Smooth muscle cell (in vitro differentiated cells): ENCODE measurements at regions not wholly inside any gene's neighbourhood (a gene's known extent, or its start where the extent isn't known, plus 50 kb on each side); places are given as distances from the start of the nearest gene placed in this dataset.
A peak's percentile ranks its signal among the peaks of the same experiment; 100 is the strongest.

Experiments used
- DNase-seq: peaks from one replicate; lab custom pipeline; 2025; ENCODE audit not compliant: unreplicated experiment; lab: John Stamatoyannopoulos, UW
- H2AFZ ChIP-seq: fragments of 200-600 bp; sonication (generic); 2 replicates; pipeline ENCODE4 v1.6.0; 2016; ENCODE audit warnings: antibody characterized with exemption, low read depth, mild to moderate bottlenecking
- H3F3A ChIP-seq: fragments of 200-600 bp; sonication (generic); 2 replicates; pipeline ENCODE4 v1.6.0; 2017; ENCODE audit warnings: antibody characterized with exemption, low read depth
- H3K27ac ChIP-seq: fragments of 200-600 bp; sonication (generic); 2 replicates; pipeline ENCODE4 v1.5.1; 2016; ENCODE audit warnings: low read depth, mild to moderate bottlenecking
- H3K27me3 ChIP-seq: fragments of 200-600 bp; sonication (generic); 2 replicates; pipeline ENCODE4 v1.6.1; 2016; ENCODE audit warnings: low read depth, mild to moderate bottlenecking
- H3K36me3 ChIP-seq: fragments of 200-600 bp; sonication (generic); 2 replicates; pipeline ENCODE4 v1.5.1; 2016; ENCODE audit warnings: low read depth
- H3K4me1 ChIP-seq: fragments of 200-600 bp; sonication (generic); 2 replicates; pipeline ENCODE4 v1.5.1; 2016; ENCODE audit warnings: low read depth
- H3K4me2 ChIP-seq: fragments of 200-600 bp; sonication (generic); 2 replicates; pipeline ENCODE4 v1.6.0; 2016; ENCODE audit warnings: mild to moderate bottlenecking
- H3K4me3 ChIP-seq: fragments of 200-600 bp; sonication (generic); 2 replicates; pipeline ENCODE4 v1.5.1; 2016; ENCODE audit warnings: mild to moderate bottlenecking
- H3K79me2 ChIP-seq: fragments of 200-600 bp; sonication (generic); 2 replicates; pipeline ENCODE4 v1.6.0; 2016; ENCODE audit warnings: low read depth, mild to moderate bottlenecking
- H3K9ac ChIP-seq: fragments of 200-600 bp; sonication (generic); 2 replicates; pipeline ENCODE4 v1.6.0; 2016; ENCODE audit warnings: low read depth
- H3K9me3 ChIP-seq: fragments of 200-600 bp; sonication (generic); replicated peaks from 2 replicates; pipeline ENCODE4 v1.5.1; 2016; ENCODE audit warnings: low read depth
- H4K20me1 ChIP-seq: fragments of 200-600 bp; sonication (generic); 2 replicates; pipeline ENCODE4 v1.6.0; 2016; ENCODE audit warnings: low read depth
- CTCF ChIP-seq: fragments of 200-600 bp; sonication (generic); IDR thresholded peaks from 2 replicates; pipeline ENCODE4 v1.5.1; 2017; ENCODE audit warnings: borderline replicate concordance, mild to moderate bottlenecking, antibody characterized with exemption; ENCODE audit not compliant: insufficient read depth, poor library complexity, severe bottlenecking
- WGBS: methylation state at CpG from one replicate; pipeline ENCODE4 v1.1.7; 2016; ENCODE audit warnings: low lambda C conversion rate; 5-methylcytosine and 5-hydroxymethylcytosine counted together

GRCh38 chr2:145386973-145387372, 867.1 kb upstream of the ZEB2 start:
- Histone ChIP-seq H3K27ac (no peak overlapping the region), H3K4me2 (no peak overlapping the region), H4K20me1 (no peaks in the 10 kb centered on the region), H3K79me2 (no peaks in the 10 kb centered on the region), H3K4me3 (no peak overlapping the region), H3K9ac (no peak overlapping the region), H3K9me3 (no peaks in the 10 kb centered on the region), H3K4me1 (no peaks in the 10 kb centered on the region), H2AFZ (no peak overlapping the region), H3F3A (no peaks in the 10 kb centered on the region), H3K27me3 (no peaks in the 10 kb centered on the region), H3K36me3 (no peaks in the 10 kb centered on the region)
- WGBS: 95% methylated on average over 4 of the region's 4 CpGs
- TF ChIP-seq CTCF: no peak
- DNase-seq: no peak

DNA sequence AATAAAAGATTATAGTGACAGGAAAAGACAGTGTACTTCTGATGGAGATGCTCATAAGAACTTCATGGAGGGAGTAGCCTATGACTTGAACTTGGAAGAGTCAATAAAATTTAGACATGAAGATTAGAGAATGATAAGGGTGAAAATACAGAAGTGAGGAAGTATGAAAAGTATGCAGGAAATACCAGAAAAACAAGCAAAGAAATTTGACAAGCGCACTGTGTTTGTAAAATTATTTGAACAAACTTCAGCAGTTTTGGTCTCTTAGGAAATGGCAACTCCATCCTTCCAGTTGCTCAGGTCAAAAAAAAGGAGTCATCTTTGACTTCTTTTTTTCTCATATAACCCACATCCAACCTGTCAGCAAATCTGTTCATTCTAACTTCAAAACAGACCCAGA, 864.0 kb upstream of the ZEB2 start:
- DNase-seq: no peak
- Histone ChIP-seq H3K9me3 (no peaks in the 10 kb centered on the region), H3K36me3 (no peaks in the 10 kb centered on the region), H3K27ac (no peak overlapping the region), H3K4me1 (no peaks in the 10 kb centered on the region), H4K20me1 (no peaks in the 10 kb centered on the region), H3K4me3 (no peak overlapping the region), H3K79me2 (no peaks in the 10 kb centered on the region), H3K9ac (no peak overlapping the region), H3K4me2 (no peak overlapping the region), H2AFZ (peak overlapping the region; percentile 38), H3K27me3 (no peaks in the 10 kb centered on the region), H3F3A (no peaks in the 10 kb centered on the region)
- no peak for TF ChIP-seq CTCF
- WGBS: 100% methylated on average over 1 of the region's 1 CpG

DNA sequence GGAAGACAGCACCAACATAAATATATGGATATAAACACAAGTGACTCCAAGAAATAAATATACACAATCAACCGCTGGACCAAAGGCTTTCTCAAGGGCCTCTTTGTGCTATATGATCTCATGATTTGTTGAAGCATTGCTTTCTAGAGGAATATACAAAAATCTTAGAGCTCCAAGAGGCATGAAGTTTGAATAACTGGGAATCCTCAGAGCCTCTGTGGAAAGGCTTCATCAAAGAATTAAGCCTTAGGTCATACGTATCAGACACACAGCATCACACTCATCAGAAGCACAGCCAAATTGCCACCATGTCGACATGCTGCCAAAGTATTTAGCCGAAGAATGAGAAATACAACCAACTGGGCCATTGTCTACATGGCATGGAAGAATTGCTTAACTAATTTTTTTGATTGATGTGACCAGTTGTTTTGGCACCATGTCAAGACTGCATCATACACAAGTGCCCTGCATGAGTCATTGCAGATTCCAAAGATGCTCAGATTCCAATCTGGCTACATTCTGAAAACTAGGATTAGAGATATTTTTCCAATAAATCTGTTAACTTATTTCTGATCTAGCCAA, 860.6 kb upstream of the ZEB2 start:
- no peaks in the 10 kb centered on the region for H3K4me1 ChIP-seq
- no peaks in the 10 kb centered on the region for H3K27me3 ChIP-seq
- H3K9me3 ChIP-seq: no peaks in the 10 kb centered on the region
- H3K36me3 ChIP-seq: no peaks in the 10 kb centered on the region
- no peak overlapping the region for H3K9ac ChIP-seq
- no peak overlapping the region for H3K4me3 ChIP-seq
- H3K79me2 ChIP-seq: no peaks in the 10 kb centered on the region
- TF ChIP-seq CTCF: no peak
- DNase-seq: no peak
- no peaks in the 10 kb centered on the region for H4K20me1 ChIP-seq
- WGBS: 95% methylated on average over 4 of the region's 4 CpGs
- no peak overlapping the region for H3K27ac ChIP-seq
- H3F3A ChIP-seq: no peaks in the 10 kb centered on the region
- no peak overlapping the region for H2AFZ ChIP-seq
- no peak overlapping the region for H3K4me2 ChIP-seq

- no peak overlapping the region for H2AFZ ChIP-seq
These were observed 860.0 kb upstream of the ZEB2 start for GRCh38 chr2:145379934-145380333.

More at GRCh38 chr2:145379934-145380333, 860.0 kb upstream of the ZEB2 start:
- Histone ChIP-seq H3K27me3 (no peaks in the 10 kb centered on the region), H3K36me3 (no peaks in the 10 kb centered on the region), H4K20me1 (no peaks in the 10 kb centered on the region), H3K4me2 (no peak overlapping the region), H3K9me3 (no peaks in the 10 kb centered on the region), H3K4me1 (no peaks in the 10 kb centered on the region), H3K9ac (no peak overlapping the region), H3K79me2 (no peaks in the 10 kb centered on the region), H3K27ac (no peak overlapping the region), H3K4me3 (no peak overlapping the region), H3F3A (no peaks in the 10 kb centered on the region)
- 91% methylated on average over 6 of the region's 6 CpGs for WGBS
- no peak for TF ChIP-seq CTCF
- no peak for DNase-seq
